ENCODE measurements at regions not wholly inside any gene's neighbourhood (a gene's known extent, or its start where the extent isn't known, plus 50 kb on each side); places are given as distances from the start of the nearest gene placed in this dataset.

GRCh38 chr12:14272956-14273912, 92.2 kb upstream of the ATF7IP start:
- TF ChIP-seq POLR2A (IDR thresholded peaks at IDR 0.05; ENCODE audit: low read length) (no peak), GATA1 (IDR thresholded peaks at IDR 0.05; ENCODE audit: low read depth, low read length) (no peak)
